GM19372 (cell line): ENCODE measurements at regions not wholly inside any gene's neighbourhood (a gene's known extent, or its start where the extent isn't known, plus 50 kb on each side); places are given as distances from the start of the nearest gene placed in this dataset.
A peak's percentile ranks its signal among the peaks of the same experiment; 100 is the strongest.
"Not testable (repeated sequence)": the region's sequence is repeated elsewhere in the genome, so short reads cannot be mapped to it uniquely, and the experiment has no call there.

Experiments used
- ATAC-seq: cut with Tn5 transposase; IDR thresholded peaks from one replicate; pipeline ENCODE4 v1.9.1; 2021; ENCODE audit warnings: mild to moderate bottlenecking, low read depth, moderate library complexity; ENCODE audit not compliant: unreplicated experiment

GRCh38 chr4:10856271-10856782 lies 171.8 kb upstream of the CLNK start:
- ATAC-seq, result no peak

GRCh38 chr4:10853196-10853595 lies 168.6 kb upstream of the CLNK start:
- ATAC-seq, result no peak

- ATAC-seq, result no peak
Observed at GRCh38 chr4:10841697-10842096, 157.1 kb upstream of the CLNK start.

- ATAC-seq, result no peak
Observed at GRCh38 chr4:10837151-10837550, 152.6 kb upstream of the CLNK start.

GRCh38 chr4:10832806-10833628 lies 148.4 kb upstream of the CLNK start:
- no peak for ATAC-seq

- ATAC-seq, result no peak
Observed at GRCh38 chr4:10831727-10832408, 147.3 kb upstream of the CLNK start.

- not testable (repeated sequence) for ATAC-seq
Observed at GRCh38 chr4:10828918-10829538, 144.5 kb upstream of the CLNK start.

- no peak for ATAC-seq
Observed at GRCh38 chr4:10821826-10822225, 137.3 kb upstream of the CLNK start.

GRCh38 chr4:10816571-10816970 lies 132.0 kb upstream of the CLNK start:
- no peak for ATAC-seq

GRCh38 chr4:10811991-10812390 lies 127.4 kb upstream of the CLNK start:
- no peak for ATAC-seq

- no peak for ATAC-seq
Observed at GRCh38 chr4:10810411-10810810, 125.8 kb upstream of the CLNK start.

- ATAC-seq, result no peak
Observed at GRCh38 chr4:10809905-10810304, 125.3 kb upstream of the CLNK start.

GRCh38 chr4:10808591-10808990 lies 124.0 kb upstream of the CLNK start:
- no peak for ATAC-seq

GRCh38 chr4:10806953-10807645 lies 122.5 kb upstream of the CLNK start:
- no peak for ATAC-seq

- ATAC-seq, result no peak
Observed at GRCh38 chr4:10803713-10804343, 119.3 kb upstream of the CLNK start.

- no peak for ATAC-seq
Observed at GRCh38 chr4:10787365-10787764, 102.8 kb upstream of the CLNK start.

GRCh38 chr4:10784621-10785020 lies 100.1 kb upstream of the CLNK start:
- no peak for ATAC-seq

GRCh38 chr4:10783351-10783750 lies 98.8 kb upstream of the CLNK start:
- no peak for ATAC-seq

- peak; percentile 49 for ATAC-seq
Observed at GRCh38 chr4:10781805-10782204, 97.2 kb upstream of the CLNK start.

GRCh38 chr4:10780803-10781202 lies 96.2 kb upstream of the CLNK start:
- not testable (repeated sequence) for ATAC-seq
